Activated CD4-positive, CD25-positive, alpha-beta regulatory T cell treated with anti-CD3 and anti-CD28 coated beads, Interleukin-2, amount 50 U/mL, for 72 hours (primary cell): ENCODE measurements at regions not wholly inside any gene's neighbourhood (a gene's known extent, or its start where the extent isn't known, plus 50 kb on each side); places are given as distances from the start of the nearest gene placed in this dataset.
"Not testable (repeated sequence)": the region's sequence is repeated elsewhere in the genome, so short reads cannot be mapped to it uniquely, and the experiment has no call there.

Experiments used
- DNase-seq: peaks from one replicate; pipeline ENCODE4 v3.0.0; 2021

DNA sequence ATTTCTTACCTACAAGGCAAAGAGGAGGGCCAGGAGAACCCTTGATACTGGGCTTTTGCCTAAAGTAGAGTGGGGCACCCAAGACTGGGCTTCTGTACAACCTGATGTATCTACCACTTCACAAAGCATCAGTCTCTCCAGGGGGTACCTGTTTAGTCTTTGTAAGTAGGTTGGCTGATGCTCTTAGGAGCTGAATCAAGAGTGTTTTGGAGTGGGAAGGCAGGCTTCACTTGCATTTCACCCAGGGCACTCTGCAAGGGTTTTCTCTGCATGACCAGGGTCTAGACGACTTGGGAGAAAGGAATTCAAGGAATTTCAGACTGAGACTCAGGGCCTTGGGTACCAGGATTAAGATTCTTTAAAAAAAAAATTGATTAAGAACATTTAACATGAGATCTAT lies 361.5 kb downstream of the RFC3 start:
- no peak for DNase-seq

DNA sequence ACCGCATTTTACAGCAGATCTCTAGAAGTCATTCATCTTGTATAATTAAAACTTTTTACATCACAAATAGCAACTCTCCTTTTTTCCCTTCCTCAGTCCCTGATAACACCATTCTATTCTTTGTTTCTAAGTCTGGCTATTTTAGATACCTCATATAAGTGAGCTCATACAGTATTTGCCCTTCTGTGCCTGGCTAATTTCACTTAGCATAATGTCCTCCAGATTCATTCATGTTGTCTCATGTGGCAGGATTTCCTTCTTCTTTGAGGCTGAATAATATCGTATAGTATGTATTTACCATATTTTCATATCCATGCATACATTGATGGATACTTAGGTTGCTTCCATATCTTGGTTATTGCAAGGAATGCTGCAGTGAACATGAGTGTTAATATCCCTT lies 362.0 kb downstream of the RFC3 start:
- no peak for DNase-seq

DNA sequence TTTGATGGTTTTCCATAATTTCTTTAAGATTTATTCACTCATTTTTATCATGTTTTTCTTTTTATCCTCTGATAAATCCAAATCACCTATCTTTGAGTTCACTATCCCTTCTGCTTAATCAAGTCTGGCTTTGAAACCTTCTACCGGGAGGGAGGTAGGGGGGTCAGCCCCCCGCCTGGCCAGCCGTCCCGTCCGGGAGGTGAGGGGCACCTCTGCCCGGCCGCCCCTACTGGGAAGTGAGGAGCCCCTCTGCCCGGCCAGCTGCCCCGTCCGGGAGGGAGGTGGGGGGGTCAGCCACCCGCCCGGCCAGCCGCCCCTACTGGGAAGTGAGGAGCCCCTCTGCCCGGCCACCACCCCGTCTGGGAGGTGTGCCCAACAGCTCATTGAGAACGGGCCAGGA lies 363.3 kb downstream of the RFC3 start:
- not testable (repeated sequence) for DNase-seq

DNA sequence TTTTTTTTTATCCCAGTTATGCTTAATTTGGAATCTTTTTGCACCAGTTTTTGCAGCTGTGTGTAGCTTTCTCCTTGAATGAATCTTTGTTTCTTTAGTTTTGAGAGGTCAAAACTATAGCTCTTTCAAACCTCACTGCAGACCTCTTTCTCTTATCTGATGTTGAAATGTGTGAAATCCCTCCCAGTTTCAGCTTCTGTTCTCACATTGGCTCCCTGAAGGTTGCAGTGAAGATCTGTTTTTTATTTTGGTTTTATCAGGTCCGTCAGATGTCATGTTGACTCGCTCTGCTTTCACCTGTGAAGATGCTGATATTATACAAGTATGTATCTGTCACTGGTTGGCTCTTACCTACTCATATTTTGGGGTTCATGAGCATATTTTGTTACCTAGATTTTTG lies 372.0 kb downstream of the RFC3 start:
- no peak for DNase-seq

DNA sequence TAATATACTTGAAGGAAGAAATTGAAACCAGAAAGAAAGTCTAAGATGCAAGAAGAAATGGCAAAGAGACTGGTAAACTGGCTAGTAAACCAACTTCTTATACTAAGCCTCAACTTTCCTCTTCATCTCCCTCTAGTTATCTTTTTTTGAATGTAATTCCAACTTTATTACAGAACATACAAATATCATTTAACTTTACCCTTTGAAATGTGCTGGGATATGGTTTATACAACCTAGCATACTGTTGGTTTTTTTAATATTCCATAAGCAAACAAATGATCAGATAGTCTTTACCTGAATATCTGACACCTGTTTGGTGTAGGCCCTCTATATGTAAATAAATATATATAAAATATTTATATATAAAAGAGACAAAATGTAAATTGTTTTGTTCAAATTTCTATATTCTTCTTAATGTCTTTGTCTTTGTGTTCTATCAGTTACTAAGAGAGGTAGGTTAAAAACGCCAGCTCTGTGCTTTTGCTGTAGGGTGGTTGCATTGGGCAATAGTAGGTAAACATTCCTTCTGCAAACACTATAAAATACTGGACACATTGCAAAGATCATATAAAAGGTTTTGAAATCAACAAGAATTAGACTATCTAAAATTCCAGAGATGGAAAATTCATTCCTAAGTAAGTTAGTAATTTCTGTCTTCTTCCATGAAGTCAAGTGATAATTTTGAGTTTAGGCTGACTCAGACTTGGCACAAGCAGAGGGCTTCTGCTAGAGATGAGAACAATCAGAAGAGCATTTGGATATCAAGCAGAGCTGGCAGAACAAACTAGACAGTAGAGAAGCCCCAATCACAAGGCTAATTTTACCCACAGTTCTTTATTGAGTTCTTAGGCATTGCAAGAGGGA lies 383.3 kb downstream of the RFC3 start:
- no peak for DNase-seq

DNA sequence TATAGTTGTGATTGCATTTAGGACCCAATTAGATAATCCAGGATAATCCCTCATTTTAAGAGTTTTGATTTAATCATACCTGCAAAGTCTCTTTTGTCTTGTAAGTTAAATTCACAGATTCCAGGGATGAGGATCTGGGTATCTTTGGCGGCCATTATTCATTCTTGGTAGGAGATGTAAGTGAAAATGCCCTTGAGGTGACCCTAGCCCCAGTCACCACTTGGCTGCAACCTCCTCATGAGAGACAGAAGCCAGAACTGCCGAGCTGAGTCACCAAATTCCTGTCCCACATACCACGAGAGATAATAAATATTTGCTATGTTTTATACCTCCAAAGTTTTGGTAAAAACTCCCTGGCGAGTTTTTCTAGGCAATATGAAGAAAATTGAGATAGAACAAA lies 389.4 kb downstream of the RFC3 start:
- no peak for DNase-seq

DNA sequence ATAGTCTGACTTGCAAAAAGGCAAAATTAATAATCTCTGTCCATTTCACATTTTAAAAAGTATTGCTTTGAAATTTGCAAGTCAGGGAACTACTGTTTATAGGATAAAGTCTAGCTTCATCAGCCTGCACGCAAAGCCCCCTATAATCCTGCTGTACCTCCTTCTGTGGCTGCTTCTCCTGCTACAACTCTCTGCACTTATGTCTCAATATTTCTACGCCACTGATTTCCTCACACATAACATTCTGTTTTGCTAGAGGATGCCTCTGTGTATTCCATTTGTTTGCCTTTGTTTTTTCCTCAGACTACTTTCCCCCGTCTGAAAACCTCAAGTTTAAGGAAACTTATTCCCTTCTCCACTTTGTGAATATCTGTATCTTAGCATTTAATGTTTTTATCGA lies 389.9 kb downstream of the RFC3 start:
- no peak for DNase-seq

DNA sequence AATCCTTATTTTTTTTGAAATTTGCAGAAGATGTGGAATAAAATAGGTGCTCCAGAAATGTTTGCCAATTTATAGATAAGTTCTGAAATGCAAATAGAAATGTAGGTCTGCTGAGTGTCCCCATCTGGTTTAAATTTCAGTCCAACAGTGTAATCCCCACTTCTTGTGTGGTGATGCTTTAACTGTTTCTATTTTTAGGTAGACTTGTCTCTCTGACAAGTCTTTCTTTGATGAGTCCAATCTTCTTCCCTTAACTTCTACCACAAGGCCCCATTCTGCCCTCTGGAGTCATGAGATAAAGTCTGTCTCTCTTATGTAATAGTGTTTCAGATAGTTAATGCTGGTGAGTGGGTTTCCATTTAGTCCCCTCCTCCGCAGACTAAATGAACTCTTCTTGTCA lies 390.4 kb downstream of the RFC3 start:
- DNase-seq = no peak

DNA sequence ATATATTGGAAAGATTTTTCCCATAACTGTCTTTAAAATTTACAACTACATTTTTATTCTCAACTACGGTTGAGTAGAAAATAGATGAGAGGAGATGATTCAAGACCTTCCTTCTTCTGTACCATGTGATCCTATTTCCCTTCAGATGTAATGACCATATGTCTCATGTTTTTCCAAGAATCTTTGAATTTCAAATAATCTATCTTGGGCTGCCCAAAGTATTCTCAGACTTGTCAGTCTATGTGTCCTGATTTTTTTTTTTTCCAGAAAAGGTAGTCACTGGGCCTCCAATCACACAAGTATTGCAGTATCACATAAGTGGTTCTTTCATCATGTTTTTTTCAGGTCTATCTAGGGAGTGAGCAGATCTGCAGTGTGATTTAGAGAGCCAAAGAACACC lies 392.4 kb downstream of the RFC3 start:
- DNase-seq = no peak

DNA sequence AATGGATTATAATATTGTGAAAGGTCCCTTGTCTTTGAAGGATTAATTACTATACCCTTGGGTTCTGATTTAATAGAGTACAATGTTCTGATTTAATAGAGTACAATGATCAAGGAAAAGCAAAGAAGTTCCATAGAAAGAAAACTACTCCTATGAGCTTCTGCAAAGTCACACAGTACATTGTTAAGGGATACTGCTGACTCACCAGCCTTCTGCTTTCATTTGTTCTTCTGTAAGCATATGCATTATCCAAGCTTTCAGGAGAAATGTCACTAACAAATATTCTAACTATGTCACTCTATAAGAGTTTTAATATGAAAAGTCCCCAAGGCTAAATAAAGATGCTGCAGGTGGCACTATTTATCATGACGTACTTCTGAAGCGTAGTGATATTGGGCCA lies 396.7 kb downstream of the RFC3 start:
- no peak for DNase-seq

DNA sequence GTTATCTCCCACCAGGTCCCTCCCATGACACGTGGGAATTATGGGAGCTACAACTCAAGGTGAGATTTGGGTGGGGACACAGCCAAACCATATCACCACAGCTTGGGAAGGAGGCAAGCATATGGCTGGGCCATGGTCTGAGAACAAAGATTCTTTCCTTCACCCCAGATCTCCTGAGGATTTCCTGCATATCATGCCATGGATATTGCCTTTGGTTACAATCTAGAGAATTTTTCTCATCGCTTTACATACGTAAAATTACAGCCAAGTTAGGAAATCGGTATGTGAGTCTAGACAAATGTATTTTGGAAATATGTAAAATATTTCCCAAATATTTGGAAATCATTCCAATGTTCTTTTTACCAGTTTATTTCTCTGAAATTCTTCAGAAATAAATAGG lies 398.3 kb downstream of the RFC3 start:
- no peak for DNase-seq

DNA sequence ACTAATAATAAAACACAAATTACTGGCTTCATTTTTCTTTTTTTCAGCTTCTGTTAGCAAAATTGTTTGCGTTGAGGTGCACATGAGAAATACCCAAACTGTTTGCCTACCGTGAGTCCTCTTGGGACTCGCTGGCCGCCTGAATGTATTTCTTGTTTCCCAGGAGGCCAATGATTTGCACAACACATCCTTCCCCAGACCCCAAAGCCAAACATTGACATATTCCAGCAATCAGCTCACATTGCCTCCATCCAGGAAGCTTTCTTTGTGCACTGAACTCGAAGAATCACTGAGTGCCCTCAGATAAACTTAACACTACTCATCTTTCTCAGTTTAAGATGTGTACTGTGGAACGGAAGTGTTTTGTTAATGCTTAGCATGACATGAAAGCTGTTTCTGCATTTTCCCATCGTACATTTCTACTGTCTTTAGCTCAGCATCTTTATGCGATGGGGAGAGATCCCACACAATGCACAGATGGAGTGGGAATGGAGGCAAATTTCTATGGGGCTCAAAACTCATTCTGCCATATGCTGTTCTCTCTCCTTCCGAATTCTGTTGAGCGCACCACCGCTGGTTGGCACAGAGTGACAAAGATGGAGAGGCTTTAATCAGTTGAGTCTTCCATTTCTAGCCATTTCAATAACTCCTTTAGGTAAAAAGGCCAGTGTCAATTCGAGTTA lies 399.5 kb downstream of the RFC3 start:
- no peak for DNase-seq

DNA sequence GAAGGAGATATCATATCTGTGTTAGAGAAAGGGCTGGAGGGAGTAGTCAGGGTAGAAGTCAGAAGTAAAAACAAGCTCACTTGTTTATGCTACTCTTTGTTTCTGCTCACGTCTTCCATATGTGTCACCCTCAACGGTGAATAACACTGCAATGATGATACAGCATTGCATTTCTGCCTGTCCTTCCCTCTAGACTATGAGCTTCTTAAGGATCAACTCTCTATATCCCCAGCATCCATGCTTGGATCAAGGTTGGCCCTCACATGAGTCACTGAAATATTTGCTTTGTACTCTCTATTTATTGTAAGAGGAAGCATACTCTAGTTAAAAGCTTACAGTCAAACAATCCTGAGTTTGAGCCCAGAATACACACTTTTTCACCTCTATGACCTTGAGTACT lies 406.0 kb downstream of the RFC3 start:
- DNase-seq = no peak

DNA sequence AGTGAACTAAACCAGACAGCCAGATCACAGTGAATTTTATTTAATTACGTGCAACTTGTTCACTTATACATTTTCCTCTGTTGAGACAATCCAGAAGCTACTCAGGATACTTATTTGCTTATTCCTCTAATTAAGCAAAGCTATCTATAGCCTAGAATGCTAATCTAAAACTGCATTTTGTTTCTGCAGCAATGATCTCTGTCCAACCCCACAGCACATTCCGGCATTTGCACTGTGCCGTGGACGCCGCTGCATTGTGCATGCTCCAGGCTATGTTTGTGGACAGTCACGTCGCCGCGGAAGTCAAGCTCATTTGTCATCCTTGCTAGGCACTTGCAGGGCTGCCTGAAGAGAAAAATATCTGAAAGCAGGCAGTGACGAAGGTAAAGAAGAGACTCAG lies 406.9 kb downstream of the RFC3 start:
- DNase-seq = no peak

DNA sequence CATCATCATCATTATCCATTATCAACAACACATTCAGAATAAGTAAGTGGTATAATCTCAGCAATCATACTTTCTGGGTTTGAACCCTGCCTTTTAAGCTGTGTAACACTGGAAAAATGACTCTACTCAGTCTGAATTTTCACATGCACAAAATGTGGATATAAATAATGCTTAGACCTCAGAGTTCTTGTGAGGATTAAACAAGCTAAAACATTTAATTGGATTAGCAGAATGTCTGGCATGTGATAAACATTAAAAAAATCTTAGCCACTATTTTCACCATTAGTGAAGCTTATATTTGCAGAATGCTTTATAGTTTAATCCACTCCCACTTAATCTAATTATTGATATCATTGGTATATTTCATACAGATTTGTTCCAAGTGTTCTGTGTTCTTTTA lies 412.3 kb downstream of the RFC3 start:
- no peak for DNase-seq

DNA sequence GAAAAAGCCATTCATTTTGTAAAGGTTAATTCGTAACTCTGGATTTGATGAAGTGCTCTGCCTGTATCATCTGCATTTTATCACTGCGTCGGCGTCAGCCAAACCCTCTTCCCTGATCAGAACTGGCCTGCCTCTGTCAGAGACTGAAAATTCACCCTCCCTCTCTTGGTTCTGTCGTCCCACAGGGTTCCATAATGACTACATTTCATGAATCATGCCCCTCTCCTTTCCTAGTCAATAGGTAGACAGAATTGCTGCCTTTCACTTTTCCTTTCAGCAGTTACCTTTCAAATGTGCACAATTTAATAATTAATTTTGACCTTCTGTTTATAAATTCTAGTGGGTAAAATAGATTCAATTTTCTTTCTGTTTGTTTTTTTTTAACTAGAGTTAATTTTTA lies 423.4 kb downstream of the RFC3 start:
- DNase-seq = no peak

DNA sequence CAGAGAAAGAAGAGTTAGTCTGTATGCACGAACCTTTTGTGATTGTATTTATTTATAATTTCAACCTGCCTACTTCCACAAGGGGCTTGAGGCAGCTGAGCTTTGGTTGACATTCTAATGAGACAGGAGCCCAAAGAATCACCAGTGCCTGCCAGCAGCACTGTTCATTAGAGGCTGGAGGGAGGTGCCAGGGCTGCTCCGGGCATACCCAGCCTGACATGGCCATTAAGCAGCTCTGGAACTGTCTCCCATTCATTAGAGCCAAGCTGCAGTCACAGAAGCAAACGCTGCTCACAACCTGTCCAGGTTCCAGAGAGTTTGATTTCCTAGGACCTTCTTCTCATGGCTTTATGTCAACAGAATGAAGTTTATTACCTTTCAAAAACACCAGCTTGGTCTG lies 425.5 kb downstream of the RFC3 start:
- no peak for DNase-seq

DNA sequence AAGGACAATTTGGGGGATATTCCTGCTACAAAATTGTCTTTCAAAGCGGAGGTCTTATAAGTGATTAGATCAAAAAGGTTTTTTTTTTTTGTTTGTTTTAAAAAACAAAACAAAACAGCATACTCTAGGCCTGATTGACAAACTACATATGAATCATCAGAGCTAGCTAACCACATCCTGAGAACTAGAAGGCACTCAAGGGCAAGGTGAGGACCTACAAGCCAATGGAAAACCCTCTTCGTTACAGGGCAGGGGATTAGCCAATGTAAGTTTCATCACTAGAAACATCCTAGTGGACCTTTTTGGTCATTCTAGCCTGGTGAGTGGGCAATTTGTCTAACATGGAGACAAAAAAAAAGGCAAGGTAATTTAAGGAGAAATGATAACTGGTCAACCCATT lies 428.6 kb downstream of the RFC3 start:
- DNase-seq = no peak

DNA sequence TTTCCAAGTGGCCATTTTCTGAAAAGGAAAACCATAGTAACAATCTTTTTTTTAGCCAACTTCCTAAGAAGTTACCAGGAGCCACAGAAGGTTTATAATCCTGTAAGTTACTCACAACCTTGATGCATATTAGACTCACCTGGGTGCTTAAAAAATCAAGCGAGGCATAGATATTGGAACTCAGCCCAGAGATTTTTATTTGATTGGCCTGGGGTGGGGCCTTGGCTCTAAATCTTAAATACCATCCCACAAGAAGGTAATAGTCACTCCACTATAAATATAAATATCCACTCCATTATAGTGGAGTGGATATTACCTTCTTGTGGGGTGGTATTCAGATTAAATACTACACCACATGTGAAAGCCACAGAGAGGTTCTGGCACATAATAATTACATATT lies 429.6 kb downstream of the RFC3 start:
- DNase-seq = no peak

DNA sequence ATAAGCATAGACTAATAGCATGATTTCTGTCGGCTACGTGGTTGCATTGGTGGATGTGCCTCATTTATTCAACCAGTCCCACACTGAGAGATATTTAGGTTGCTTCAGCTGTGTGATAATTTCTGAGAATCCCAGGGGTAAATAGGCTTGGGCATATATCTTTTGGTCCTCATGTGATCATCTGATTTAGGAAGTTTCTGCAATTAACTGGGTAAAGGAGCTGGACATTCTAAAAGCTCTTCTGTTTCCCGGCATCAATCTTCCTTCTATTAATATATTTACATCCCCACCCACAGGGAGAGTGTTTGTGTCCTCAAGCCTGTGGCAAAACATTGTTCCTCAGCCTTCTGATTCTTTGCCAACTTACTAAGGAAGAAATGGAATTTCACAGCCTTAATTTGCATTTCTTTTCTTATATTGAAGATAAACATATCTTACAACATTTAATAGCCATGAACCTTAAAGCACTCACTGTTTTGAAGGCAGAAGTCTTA lies 431.6 kb downstream of the RFC3 start:
- DNase-seq = no peak

DNA sequence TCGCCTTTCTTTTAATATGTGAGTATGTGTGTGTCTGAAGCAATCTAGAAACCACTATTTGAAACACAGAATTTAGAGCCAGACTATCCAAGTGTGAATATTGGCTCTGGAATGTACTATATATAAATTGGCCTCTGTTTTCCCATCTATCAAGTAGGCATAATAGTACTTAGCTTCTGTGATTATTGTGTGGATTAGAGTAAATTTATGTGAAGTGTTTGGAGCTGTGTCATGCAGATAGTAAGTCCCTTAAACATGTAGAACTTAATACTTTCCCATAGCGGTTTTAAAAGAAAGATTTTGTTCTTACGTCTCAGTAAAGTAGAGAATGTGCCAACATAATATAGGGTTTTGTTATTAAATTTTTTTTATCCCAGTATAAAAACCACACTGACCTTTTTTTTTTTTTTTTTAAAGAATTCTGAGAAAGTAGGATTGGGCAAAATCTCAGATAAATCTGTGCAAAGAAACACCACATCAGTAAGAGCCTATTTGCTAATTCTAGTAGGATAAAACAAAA lies 432.3 kb downstream of the RFC3 start:
- DNase-seq = no peak

DNA sequence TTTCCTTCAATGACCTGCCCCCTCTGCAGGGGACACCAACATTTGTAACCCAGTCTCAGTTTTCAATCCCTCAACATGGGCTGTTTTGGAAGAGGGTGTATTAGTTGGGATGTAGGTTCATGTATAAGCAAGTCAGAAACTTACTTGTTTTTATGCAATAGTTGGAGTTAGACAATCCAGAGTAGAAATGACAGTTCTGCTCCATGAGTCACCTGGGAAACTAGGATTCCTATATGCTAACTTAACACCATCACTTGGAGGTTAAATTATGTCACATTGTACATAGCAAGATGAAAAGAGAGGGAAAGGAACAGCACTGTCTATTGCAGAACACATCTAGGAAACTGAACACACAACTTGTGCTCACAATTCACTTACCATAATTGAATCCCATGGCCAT lies 436.4 kb downstream of the RFC3 start:
- no peak for DNase-seq

DNA sequence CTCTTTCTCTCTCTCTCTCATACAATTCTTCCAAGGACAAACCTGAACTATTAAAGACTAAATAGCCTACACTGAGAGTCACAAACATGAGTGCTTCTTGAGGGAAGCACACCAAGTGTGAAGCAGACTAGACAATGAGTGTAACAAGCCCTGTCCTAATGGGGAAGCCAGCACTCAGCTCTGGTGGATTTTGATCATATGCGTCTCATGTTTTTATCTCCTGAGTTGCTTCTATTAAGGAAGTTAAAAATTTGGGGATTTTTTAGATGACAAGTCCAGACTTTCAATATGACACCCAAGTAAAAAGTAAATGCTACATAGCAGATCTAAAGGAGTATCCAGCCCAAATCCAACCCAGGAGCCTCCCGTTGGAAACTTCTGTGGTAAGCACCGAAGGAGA lies 437.8 kb downstream of the RFC3 start:
- DNase-seq = no peak

DNA sequence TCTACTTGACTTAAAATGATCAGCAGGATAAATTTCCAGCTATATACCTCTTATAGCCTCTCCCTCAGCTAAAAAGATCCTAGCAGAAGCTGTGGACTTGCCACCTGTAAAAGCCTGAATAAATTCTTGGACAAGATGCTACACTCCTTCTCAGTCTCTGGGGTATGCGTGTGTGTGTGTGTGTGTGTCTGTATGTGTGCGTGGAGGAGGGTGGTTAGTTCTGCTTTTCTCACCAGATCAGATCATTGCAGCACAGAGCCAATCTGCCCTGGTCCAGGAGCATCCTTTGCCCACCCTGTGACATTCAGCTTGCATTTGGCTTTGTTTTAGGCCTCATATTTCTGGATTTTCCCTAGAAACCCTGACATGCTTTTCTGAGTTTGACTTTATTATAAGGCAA lies 438.3 kb downstream of the RFC3 start:
- no peak for DNase-seq
